ENCODE measurements at regions not wholly inside any gene's neighbourhood (a gene's known extent, or its start where the extent isn't known, plus 50 kb on each side); places are given as distances from the start of the nearest gene placed in this dataset.

DNA sequence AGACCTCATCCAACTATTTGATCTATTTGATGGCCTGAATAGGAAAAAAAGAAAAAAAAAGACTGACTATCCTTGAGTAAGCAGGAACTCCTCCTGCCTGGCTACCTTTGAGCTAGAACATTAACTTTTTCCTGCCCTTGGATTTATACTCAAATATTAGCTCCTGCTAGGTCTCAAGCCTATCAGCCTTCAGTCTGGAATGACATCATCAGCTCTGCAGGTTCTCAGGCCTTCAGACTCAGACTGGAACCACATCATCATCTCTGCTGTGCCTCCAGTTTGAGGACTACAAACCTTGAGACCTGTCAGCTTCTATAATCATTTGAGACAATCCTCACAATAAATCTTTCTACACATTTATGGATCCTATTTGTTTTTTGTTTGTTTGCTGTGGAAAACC lies 754.0 kb upstream of the SLIT2 start:
- TF ChIP-seq CSDC2 (CRISPR knock-in tag; IDR thresholded peaks at IDR 0.05) (no peak), GLIS3 (CRISPR knock-in tag; IDR thresholded peaks at IDR 0.05) (no peak), RARB (CRISPR knock-in tag; IDR thresholded peaks at IDR 0.05) (no peak), ZFP3 (CRISPR knock-in tag; IDR thresholded peaks at IDR 0.05) (no peak), ZNF70 (CRISPR knock-in tag; IDR thresholded peaks at IDR 0.05) (no peak), ARNTL (CRISPR knock-in tag; IDR thresholded peaks at IDR 0.05; ENCODE audit: borderline replicate concordance, low read depth) (no peak), BACH2 (CRISPR knock-in tag; IDR thresholded peaks at IDR 0.05; ENCODE audit: borderline replicate concordance) (no peak), CREB5 (CRISPR knock-in tag; IDR thresholded peaks at IDR 0.05; ENCODE audit: low read depth) (no peak), SNAI2 (CRISPR knock-in tag; IDR thresholded peaks at IDR 0.05) (no peak), TCF4 (CRISPR knock-in tag; IDR thresholded peaks at IDR 0.05; ENCODE audit: borderline replicate concordance) (no peak), ZFP30 (CRISPR knock-in tag; IDR thresholded peaks at IDR 0.05) (no peak), ZNF8 (CRISPR knock-in tag; IDR thresholded peaks at IDR 0.05) (no peak), POU6F1 (CRISPR knock-in tag; IDR thresholded peaks at IDR 0.05; ENCODE audit: borderline replicate concordance, low read depth) (no peak), ESRRG (CRISPR knock-in tag; IDR thresholded peaks at IDR 0.05) (no peak), ISL1 (CRISPR knock-in tag; IDR thresholded peaks at IDR 0.05) (no peak)
- TF ChIP-seq, protein P1, sequence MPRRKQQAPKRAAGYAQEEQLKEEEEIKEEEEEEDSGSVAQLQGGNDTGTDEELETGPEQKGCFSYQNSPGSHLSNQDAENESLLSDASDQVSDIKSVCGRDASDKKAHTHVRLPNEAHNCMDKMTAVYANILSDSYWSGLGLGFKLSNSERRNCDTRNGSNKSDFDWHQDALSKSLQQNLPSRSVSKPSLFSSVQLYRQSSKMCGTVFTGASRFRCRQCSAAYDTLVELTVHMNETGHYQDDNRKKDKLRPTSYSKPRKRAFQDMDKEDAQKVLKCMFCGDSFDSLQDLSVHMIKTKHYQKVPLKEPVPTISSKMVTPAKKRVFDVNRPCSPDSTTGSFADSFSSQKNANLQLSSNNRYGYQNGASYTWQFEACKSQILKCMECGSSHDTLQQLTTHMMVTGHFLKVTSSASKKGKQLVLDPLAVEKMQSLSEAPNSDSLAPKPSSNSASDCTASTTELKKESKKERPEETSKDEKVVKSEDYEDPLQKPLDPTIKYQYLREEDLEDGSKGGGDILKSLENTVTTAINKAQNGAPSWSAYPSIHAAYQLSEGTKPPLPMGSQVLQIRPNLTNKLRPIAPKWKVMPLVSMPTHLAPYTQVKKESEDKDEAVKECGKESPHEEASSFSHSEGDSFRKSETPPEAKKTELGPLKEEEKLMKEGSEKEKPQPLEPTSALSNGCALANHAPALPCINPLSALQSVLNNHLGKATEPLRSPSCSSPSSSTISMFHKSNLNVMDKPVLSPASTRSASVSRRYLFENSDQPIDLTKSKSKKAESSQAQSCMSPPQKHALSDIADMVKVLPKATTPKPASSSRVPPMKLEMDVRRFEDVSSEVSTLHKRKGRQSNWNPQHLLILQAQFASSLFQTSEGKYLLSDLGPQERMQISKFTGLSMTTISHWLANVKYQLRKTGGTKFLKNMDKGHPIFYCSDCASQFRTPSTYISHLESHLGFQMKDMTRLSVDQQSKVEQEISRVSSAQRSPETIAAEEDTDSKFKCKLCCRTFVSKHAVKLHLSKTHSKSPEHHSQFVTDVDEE (CRISPR knock-in tag; IDR thresholded peaks at IDR 0.05): no peak
- TF ChIP-seq, protein P2, sequence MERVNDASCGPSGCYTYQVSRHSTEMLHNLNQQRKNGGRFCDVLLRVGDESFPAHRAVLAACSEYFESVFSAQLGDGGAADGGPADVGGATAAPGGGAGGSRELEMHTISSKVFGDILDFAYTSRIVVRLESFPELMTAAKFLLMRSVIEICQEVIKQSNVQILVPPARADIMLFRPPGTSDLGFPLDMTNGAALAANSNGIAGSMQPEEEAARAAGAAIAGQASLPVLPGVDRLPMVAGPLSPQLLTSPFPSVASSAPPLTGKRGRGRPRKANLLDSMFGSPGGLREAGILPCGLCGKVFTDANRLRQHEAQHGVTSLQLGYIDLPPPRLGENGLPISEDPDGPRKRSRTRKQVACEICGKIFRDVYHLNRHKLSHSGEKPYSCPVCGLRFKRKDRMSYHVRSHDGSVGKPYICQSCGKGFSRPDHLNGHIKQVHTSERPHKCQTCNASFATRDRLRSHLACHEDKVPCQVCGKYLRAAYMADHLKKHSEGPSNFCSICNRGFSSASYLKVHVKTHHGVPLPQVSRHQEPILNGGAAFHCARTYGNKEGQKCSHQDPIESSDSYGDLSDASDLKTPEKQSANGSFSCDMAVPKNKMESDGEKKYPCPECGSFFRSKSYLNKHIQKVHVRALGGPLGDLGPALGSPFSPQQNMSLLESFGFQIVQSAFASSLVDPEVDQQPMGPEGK (CRISPR knock-in tag; IDR thresholded peaks at IDR 0.05; ENCODE audit: borderline replicate concordance): no peak
- TF ChIP-seq, protein P3, sequence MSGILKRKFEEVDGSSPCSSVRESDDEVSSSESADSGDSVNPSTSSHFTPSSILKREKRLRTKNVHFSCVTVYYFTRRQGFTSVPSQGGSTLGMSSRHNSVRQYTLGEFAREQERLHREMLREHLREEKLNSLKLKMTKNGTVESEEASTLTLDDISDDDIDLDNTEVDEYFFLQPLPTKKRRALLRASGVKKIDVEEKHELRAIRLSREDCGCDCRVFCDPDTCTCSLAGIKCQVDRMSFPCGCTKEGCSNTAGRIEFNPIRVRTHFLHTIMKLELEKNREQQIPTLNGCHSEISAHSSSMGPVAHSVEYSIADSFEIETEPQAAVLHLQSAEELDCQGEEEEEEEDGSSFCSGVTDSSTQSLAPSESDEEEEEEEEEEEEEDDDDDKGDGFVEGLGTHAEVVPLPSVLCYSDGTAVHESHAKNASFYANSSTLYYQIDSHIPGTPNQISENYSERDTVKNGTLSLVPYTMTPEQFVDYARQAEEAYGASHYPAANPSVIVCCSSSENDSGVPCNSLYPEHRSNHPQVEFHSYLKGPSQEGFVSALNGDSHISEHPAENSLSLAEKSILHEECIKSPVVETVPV (CRISPR knock-in tag; IDR thresholded peaks at IDR 0.05): no peak
- no peak for ATAC-seq

DNA sequence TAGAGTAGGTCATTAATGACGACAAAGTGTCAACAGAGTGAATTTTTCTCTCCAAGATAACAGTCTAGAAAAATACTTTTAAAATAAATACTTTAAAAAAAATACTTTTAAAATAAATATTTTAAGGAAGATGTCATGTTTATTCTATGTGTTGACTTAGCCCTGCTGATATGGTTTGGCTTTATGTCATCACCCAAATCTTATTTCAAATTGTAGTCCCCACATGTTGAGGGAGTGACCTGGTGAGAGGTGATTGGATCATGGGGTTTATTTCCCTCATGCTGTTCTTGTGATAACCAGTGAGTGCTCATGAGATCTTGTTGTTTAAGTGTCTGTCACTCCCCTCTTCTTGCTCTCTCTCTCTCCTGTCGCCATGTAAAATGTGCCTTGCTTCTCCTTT lies 754.9 kb upstream of the SLIT2 start:
- TF ChIP-seq TOX (CRISPR knock-in tag; IDR thresholded peaks at IDR 0.05; ENCODE audit: borderline replicate concordance): no peak
- no peak for TF ChIP-seq RARB (CRISPR knock-in tag; IDR thresholded peaks at IDR 0.05)
- no peak for TF ChIP-seq BACH2 (CRISPR knock-in tag; IDR thresholded peaks at IDR 0.05; ENCODE audit: borderline replicate concordance)
- no peak for TF ChIP-seq ZNF565 (CRISPR knock-in tag; conservative IDR thresholded peaks at IDR 0.05; ENCODE audit: low read depth)
- TF ChIP-seq ZC3H10 (CRISPR knock-in tag; IDR thresholded peaks at IDR 0.05): no peak
- ATAC-seq: no peak

GRCh38 chr4:19494961-19495360 lies 756.7 kb upstream of the SLIT2 start:
- ATAC-seq: no peak
- TF ChIP-seq, protein P1 (CRISPR knock-in tag; IDR thresholded peaks at IDR 0.05): no peak
- TF ChIP-seq BACH2 (CRISPR knock-in tag; IDR thresholded peaks at IDR 0.05; ENCODE audit: borderline replicate concordance) (no peak), ZFP3 (CRISPR knock-in tag; IDR thresholded peaks at IDR 0.05) (no peak), OSR1 (CRISPR knock-in tag; IDR thresholded peaks at IDR 0.05) (no peak), ZC3H10 (CRISPR knock-in tag; IDR thresholded peaks at IDR 0.05) (no peak), TCF4 (CRISPR knock-in tag; IDR thresholded peaks at IDR 0.05; ENCODE audit: borderline replicate concordance) (no peak), ARNTL (CRISPR knock-in tag; IDR thresholded peaks at IDR 0.05; ENCODE audit: borderline replicate concordance, low read depth) (no peak), ZNF70 (CRISPR knock-in tag; IDR thresholded peaks at IDR 0.05) (no peak), RARB (CRISPR knock-in tag; IDR thresholded peaks at IDR 0.05) (no peak), ISL1 (CRISPR knock-in tag; IDR thresholded peaks at IDR 0.05) (no peak), ZNF565 (CRISPR knock-in tag; conservative IDR thresholded peaks at IDR 0.05; ENCODE audit: low read depth) (no peak), ZNF8 (CRISPR knock-in tag; IDR thresholded peaks at IDR 0.05) (no peak), PPARA (CRISPR knock-in tag; IDR thresholded peaks at IDR 0.05; ENCODE audit: borderline replicate concordance) (no peak)

Measured in SK-N-SH treated with all-trans-retinoic acid at 6 μM for 48 hours (cell line).